ENCODE measurements at regions not wholly inside any gene's neighbourhood (a gene's known extent, or its start where the extent isn't known, plus 50 kb on each side); places are given as distances from the start of the nearest gene placed in this dataset.
"Not testable (repeated sequence)": the region's sequence is repeated elsewhere in the genome, so short reads cannot be mapped to it uniquely, and the experiment has no call there.

DNA sequence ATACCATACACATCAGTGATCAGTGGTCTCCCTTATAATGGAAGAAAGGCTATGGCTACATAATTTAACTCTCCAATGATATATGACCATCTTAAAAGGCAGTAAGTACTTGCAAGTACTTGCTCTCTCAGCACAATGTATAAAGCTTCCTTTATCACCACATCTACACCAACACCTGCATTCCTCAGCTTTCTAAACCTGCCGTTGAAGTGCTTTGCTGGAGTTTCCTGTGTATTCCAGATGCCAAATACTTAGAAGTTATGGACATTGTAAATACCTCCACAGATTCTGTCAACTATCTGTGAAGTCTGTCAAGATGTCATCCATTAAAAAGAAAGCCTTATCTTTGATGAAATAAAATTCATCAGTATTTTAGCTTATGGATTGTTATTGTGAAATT, 335.0 kb upstream of the GALNTL6 start:
- Histone ChIP-seq H2AFZ (ENCODE audit: low read length) (no peak overlapping the region), H3K4me1 (ENCODE audit: low read length) (no peaks in the 10 kb centered on the region), H4K20me1 (ENCODE audit: insufficient read depth, low read length) (no peaks in the 10 kb centered on the region; the same call in 1 of the 2 replicates), H3K79me2 (ENCODE audit: low read length) (no peaks in the 10 kb centered on the region), H3K4me3 (ENCODE audit: low read length) (no peak overlapping the region), H3K27ac (ENCODE audit: low read length) (no peak overlapping the region), H3K9me3 (replicated peaks; ENCODE audit: insufficient read depth, low read length) (no peaks in the 10 kb centered on the region), H3K4me2 (ENCODE audit: low read depth, low read length) (no peak overlapping the region), H3F3A (ENCODE audit: insufficient read depth, low read length) (no peaks in the 10 kb centered on the region), H3K9ac (ENCODE audit: low read length) (no peak overlapping the region), H3K36me3 (replicated peaks; ENCODE audit: insufficient read depth, low read length) (no peaks in the 10 kb centered on the region), H3K9me2 (replicated peaks; ENCODE audit: insufficient read depth, low read length) (no peaks in the 10 kb centered on the region), H3K27me3 (replicated peaks; ENCODE audit: insufficient read depth, low read length) (no peaks in the 10 kb centered on the region)
- TF ChIP-seq EZH2phosphoT487 (IDR thresholded peaks at IDR 0.05; ENCODE audit: low read length) (no peak), EZH2 (optimal IDR thresholded peaks at IDR 0.05; ENCODE audit: low read depth, low read length) (no peak), CTCF (IDR thresholded peaks at IDR 0.05; ENCODE audit: low read length) (no peak)
- no peak for DNase-seq

GRCh38 chr4:171475111-171475510, 338.1 kb upstream of the GALNTL6 start:
- not testable (repeated sequence) for H3K27me3 ChIP-seq (replicated peaks; ENCODE audit: insufficient read depth, low read length); H3K27ac ChIP-seq (ENCODE audit: low read length); DNase-seq; H3K36me3 ChIP-seq (replicated peaks; ENCODE audit: insufficient read depth, low read length); H3K9ac ChIP-seq (ENCODE audit: low read length); H3K4me3 ChIP-seq (ENCODE audit: low read length); H3K9me2 ChIP-seq (replicated peaks; ENCODE audit: insufficient read depth, low read length); H3K4me2 ChIP-seq (ENCODE audit: low read depth, low read length); H3K79me2 ChIP-seq (ENCODE audit: low read length); H3F3A ChIP-seq (ENCODE audit: insufficient read depth, low read length); H3K9me3 ChIP-seq (replicated peaks; ENCODE audit: insufficient read depth, low read length); H3K4me1 ChIP-seq (ENCODE audit: low read length); H4K20me1 ChIP-seq (ENCODE audit: insufficient read depth, low read length); H2AFZ ChIP-seq (ENCODE audit: low read length)

DNA sequence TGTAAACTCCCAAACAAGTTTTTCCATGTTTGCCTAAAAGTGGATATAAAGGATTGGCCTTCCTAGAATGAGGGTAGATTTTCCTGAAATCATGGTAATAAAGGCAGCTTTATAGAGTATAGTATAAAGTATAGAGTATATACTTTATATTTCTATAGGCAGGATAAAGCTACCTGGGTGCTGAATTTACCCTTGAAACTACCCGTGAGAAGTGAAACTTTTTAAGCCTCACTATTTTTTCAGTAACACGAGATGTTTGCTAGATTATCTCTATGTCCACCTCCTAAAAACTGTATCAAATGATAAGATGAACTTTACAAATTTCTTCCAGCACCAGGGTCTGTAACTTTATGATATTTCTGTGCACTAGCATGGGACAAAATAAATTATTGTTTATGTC, 340.0 kb upstream of the GALNTL6 start:
- H3K79me2 ChIP-seq (ENCODE audit: low read length): no peaks in the 10 kb centered on the region
- TF ChIP-seq EZH2phosphoT487 (IDR thresholded peaks at IDR 0.05; ENCODE audit: low read length) (no peak), EZH2 (optimal IDR thresholded peaks at IDR 0.05; ENCODE audit: low read depth, low read length) (no peak), CTCF (IDR thresholded peaks at IDR 0.05; ENCODE audit: low read length) (no peak)

DNA sequence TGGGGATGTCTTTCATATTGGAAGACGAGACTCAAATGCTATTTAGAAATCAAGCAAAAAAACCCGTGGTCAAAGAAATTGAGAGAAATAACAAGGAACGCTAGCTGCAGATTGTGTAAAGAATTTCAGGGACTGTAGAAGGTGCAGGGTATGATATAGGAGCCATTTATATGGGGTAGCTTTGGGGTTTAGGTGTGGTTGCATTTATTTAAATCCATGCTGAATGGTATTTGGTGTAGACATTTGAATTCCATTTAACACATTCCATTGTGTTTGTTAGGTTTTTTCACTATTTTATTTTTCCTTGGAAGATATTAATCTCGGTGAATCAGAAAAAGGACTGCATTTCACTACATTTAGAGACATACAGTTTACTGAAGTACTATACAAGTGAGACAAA, 341.0 kb upstream of the GALNTL6 start:
- H3K4me3 ChIP-seq (ENCODE audit: low read length): no peak overlapping the region
- no peaks in the 10 kb centered on the region; the same call in 1 of the 2 replicates for H3K9me3 ChIP-seq (replicated peaks; ENCODE audit: insufficient read depth, low read length)
- no peak overlapping the region for H3K4me2 ChIP-seq (ENCODE audit: low read depth, low read length)
- no peaks in the 10 kb centered on the region for H3K4me1 ChIP-seq (ENCODE audit: low read length)
- no peak for DNase-seq
- H3K36me3 ChIP-seq (replicated peaks; ENCODE audit: insufficient read depth, low read length): no peaks in the 10 kb centered on the region
- no peak overlapping the region for H3K27ac ChIP-seq (ENCODE audit: low read length)
- no peak overlapping the region for H3K9ac ChIP-seq (ENCODE audit: low read length)
- H4K20me1 ChIP-seq (ENCODE audit: insufficient read depth, low read length): no peaks in the 10 kb centered on the region
- H2AFZ ChIP-seq (ENCODE audit: low read length): no peak overlapping the region
- no peak for TF ChIP-seq EZH2phosphoT487 (IDR thresholded peaks at IDR 0.05; ENCODE audit: low read length)
- no peak for TF ChIP-seq CTCF (IDR thresholded peaks at IDR 0.05; ENCODE audit: low read length)
- TF ChIP-seq EZH2 (optimal IDR thresholded peaks at IDR 0.05; ENCODE audit: low read depth, low read length): no peak
- H3K79me2 ChIP-seq (ENCODE audit: low read length): no peaks in the 10 kb centered on the region
- H3K9me2 ChIP-seq (replicated peaks; ENCODE audit: insufficient read depth, low read length): no peaks in the 10 kb centered on the region
- no peaks in the 10 kb centered on the region for H3F3A ChIP-seq (ENCODE audit: insufficient read depth, low read length)
- H3K27me3 ChIP-seq (replicated peaks; ENCODE audit: insufficient read depth, low read length): no peaks in the 10 kb centered on the region

More for the DNA sequence above, 340.0 kb upstream of the GALNTL6 start:
- Histone ChIP-seq H3K27me3 (replicated peaks; ENCODE audit: insufficient read depth, low read length) (no peaks in the 10 kb centered on the region), H3K27ac (ENCODE audit: low read length) (no peak overlapping the region), H3K4me1 (ENCODE audit: low read length) (no peaks in the 10 kb centered on the region), H3K9ac (ENCODE audit: low read length) (no peak overlapping the region), H4K20me1 (ENCODE audit: insufficient read depth, low read length) (no peaks in the 10 kb centered on the region), H3K4me2 (ENCODE audit: low read depth, low read length) (no peak overlapping the region), H3K9me3 (replicated peaks; ENCODE audit: insufficient read depth, low read length) (no peaks in the 10 kb centered on the region; the same call in 1 of the 2 replicates), H2AFZ (ENCODE audit: low read length) (no peak overlapping the region), H3K9me2 (replicated peaks; ENCODE audit: insufficient read depth, low read length) (no peaks in the 10 kb centered on the region), H3K36me3 (replicated peaks; ENCODE audit: insufficient read depth, low read length) (no peaks in the 10 kb centered on the region), H3F3A (ENCODE audit: insufficient read depth, low read length) (no peaks in the 10 kb centered on the region), H3K4me3 (ENCODE audit: low read length) (no peak overlapping the region)
- no peak for DNase-seq
